AG10803 (cell line): ENCODE measurements at regions not wholly inside any gene's neighbourhood (a gene's known extent, or its start where the extent isn't known, plus 50 kb on each side); places are given as distances from the start of the nearest gene placed in this dataset.

Experiments
- DNase-seq: peaks from one replicate; pipeline ENCODE4 v3.0.0; 2010; ENCODE audit warnings: low read depth
- H3K4me3 ChIP-seq: 2 replicates; pipeline ENCODE4 v1.5.1; 2011; ENCODE audit warnings: mild to moderate bottlenecking, low read length, control low read depth
- TF ChIP-seq, protein P1 (sequence below): conservative IDR thresholded peaks from 2 replicates; pipeline ENCODE4 v1.5.1; 2011; ENCODE audit warnings: mild to moderate bottlenecking, low read length, control low read depth, inconsistent platforms

DNA sequence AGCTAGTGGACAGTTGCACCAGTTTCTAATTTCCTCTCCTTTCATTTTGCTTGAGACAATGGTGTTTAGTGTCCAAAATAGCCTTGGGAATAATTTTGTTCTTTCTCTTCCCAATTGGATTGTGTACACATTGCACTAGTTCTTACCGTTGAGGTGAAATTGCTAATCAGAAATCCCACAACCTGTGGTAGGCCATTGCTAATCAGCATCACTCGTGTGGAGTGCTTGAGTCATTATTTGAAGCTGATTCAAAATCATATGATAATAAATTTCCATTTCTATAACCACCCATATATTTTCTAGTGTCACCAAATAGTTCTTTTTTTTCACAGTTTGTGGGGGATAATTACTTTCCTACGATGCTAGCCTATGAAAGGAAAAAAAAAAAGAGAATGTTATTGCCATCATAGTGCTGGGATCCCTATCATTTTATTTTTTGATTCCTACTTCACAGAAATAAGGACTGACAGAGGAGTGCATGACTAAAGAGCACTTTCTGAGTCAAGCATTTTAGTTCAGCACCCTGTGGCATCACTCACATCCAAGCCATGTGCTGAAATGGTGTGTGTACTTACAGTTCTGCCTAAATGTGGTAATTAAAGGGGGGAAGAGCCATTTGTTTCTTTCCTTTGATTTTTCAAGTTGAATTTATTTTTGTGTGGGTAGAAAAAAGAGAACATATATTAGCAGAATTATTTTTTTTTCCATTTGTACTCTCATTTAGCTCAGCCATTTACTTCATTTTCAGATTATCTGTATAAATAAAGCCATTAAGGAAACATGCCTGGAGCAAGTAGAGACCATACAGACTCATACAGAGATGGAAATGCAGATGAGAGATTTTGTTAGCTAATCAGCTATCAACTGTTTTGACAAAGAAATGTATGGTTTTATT lies 108.0 kb upstream of the MEIS2 start:
- DNase-seq, result no peak
- TF ChIP-seq, protein P1, sequence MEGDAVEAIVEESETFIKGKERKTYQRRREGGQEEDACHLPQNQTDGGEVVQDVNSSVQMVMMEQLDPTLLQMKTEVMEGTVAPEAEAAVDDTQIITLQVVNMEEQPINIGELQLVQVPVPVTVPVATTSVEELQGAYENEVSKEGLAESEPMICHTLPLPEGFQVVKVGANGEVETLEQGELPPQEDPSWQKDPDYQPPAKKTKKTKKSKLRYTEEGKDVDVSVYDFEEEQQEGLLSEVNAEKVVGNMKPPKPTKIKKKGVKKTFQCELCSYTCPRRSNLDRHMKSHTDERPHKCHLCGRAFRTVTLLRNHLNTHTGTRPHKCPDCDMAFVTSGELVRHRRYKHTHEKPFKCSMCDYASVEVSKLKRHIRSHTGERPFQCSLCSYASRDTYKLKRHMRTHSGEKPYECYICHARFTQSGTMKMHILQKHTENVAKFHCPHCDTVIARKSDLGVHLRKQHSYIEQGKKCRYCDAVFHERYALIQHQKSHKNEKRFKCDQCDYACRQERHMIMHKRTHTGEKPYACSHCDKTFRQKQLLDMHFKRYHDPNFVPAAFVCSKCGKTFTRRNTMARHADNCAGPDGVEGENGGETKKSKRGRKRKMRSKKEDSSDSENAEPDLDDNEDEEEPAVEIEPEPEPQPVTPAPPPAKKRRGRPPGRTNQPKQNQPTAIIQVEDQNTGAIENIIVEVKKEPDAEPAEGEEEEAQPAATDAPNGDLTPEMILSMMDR, result no peak
- H3K4me3 ChIP-seq, result no peak overlapping the region

DNA sequence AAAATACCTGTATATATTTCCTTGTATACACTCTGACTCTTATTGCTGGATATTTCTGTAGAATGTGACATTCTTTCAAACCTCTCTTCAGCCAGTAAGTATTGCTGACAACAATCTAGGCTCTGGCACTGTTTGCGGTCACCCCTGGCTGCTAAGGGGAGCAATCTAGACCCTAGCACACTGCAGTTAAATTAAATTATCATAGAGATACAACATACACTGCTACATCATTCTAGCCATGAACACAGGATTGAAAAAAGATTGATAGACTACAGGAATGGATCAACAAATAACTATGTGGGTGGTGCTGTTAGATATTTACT lies 108.7 kb upstream of the MEIS2 start:
- no peak overlapping the region for H3K4me3 ChIP-seq
- DNase-seq, result no peak
- TF ChIP-seq, protein P1, result no peak

DNA sequence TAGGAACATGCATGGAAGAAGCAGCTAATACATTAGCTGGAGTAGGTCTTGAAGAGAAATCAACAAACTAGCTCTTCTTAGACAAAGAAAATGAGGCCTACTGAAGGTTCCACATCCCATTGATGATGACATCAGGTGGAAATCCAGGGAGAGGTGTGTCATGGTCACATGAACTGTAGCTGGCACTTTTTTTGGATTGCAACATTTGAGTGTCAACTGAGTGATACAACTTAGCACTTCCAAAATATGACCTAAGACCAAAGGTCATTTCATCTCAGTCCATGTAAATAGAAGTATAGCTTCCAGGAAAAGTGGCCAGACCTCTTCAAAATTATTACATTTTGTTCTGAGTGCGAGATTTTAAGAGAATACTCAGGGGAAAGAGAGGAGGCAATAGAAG lies 117.2 kb upstream of the MEIS2 start:
- TF ChIP-seq, protein P1, result no peak
- DNase-seq, result no peak

DNA sequence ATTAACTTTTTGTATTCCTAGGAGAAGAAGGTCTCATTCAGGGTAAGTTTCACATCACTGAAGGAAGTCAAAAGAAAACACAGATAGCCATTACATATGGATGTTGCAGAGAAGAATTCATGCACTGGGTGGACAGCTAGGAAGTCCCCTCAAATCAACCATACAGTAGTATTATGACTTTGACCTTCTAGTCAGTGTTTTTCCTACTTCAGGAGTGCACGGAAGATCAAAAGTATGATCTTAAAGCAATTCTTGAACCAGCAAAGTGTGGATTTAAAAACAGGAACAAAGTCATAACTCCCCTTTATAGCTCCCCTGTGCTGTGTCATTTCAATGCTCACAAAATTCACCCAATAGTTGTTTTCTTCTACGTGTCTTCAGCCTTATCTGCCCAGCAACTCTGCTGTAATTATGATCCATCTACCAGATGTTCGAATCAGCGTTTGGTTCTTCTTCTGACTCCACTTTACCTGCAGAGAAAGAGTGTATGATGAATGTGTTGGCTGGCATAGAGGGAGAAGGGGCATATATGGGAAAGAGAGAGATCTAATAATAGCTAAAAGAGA lies 118.1 kb upstream of the MEIS2 start:
- TF ChIP-seq, protein P1, result no peak
- no peak for DNase-seq
- no peak overlapping the region for H3K4me3 ChIP-seq

More for the DNA sequence above, 117.2 kb upstream of the MEIS2 start:
- no peak overlapping the region for H3K4me3 ChIP-seq

DNA sequence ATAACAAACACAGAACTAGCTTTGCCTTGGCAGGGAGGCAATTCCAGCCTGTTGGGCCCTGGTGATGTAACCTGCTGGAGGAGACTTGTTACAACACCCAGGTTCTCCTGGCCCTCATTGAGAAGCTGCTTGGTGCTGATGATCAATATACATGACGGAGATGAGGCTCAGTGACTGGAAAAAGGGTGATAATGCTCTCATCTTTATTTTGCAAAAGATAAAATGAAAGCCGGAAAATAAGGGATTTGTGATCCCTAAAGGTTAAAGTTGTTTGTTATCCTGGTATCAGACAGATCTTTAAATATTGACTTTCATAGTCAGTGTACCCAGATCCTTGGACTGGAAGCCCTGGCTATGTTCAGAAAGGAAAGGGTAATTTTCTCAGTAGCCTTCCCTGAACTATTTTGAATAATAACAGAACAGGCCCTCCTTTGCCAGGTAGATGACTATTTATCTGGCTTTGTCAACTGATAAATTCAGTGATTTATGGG lies 118.9 kb upstream of the MEIS2 start:
- H3K4me3 ChIP-seq, result no peak overlapping the region
- TF ChIP-seq, protein P1, result no peak
- DNase-seq, result no peak

DNA sequence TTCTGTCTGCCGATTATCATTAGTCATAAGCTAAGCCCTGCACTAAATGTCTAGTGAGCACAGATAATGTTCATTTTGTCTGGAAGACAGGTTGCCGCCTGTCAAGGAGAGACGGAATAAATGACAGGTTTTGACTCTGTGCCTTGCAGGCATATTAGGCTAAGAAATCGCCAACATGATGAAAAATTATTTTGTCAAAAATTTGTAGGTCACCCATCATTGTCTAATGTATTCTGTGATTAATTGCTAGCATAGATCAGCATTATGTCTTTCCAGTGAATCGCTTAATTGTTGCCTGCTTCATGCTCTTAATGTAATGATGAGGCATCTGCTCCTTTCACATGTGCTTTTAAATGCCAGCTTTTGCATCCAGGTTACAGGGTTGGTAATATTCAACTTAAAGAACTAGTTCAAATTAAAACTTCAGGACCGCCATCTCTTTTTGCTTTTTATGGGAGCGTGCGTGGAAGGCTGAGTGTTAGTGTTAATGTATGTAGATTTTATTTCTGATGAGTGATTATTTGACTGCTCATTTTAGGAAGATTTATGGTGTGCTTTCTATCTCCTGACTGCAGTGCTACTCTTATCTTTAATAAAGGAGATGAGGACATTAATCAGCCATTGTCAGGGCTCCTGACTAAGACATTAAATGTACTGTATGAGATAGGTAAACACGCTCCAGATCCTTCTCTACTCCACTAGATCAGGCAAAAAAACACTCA lies 120.8 kb upstream of the MEIS2 start:
- DNase-seq, result no peak
- H3K4me3 ChIP-seq, result no peak overlapping the region
- TF ChIP-seq, protein P1, result no peak
